SH-SY5Y (cell line): ENCODE measurements at regions not wholly inside any gene's neighbourhood (a gene's known extent, or its start where the extent isn't known, plus 50 kb on each side); places are given as distances from the start of the nearest gene placed in this dataset.

Experiments
- GATA2 ChIP-seq: IDR thresholded peaks from 2 replicates; pipeline ENCODE4 v1.6.1; 2011; ENCODE audit warnings: mild to moderate bottlenecking, low read depth, low read length
- GATA3 ChIP-seq: IDR thresholded peaks from 2 replicates; pipeline ENCODE4 v1.6.1; 2011; ENCODE audit warnings: low read depth, mild to moderate bottlenecking, low read length, moderate library complexity

- TF ChIP-seq GATA2 (no peak), GATA3 (no peak)
Observed at GRCh38 chr17:53630115-53630514, 192.6 kb upstream of the KIF2B start.
